ENCODE measurements at regions not wholly inside any gene's neighbourhood (a gene's known extent, or its start where the extent isn't known, plus 50 kb on each side); places are given as distances from the start of the nearest gene placed in this dataset.

- ATAC-seq (no peak), DNase-seq (no peak)
- Histone ChIP-seq H3K9me3 (no peaks in the 10 kb centered on the region), H3K4me1 (ENCODE audit: low read depth) (no peaks in the 10 kb centered on the region), H3K36me3 (ENCODE audit: low read depth) (no peaks in the 10 kb centered on the region), H3K4me3 (no peak overlapping the region)
- intact Hi-C loops (cut with DNase I, micrococcal nuclease): no loop called here
- TF ChIP-seq CTCF (IDR thresholded peaks at IDR 0.05): no peak
Observed at GRCh38 chr1:216958569-216958968, 235.3 kb upstream of the ESRRG start.

- H3K9me3 ChIP-seq: no peaks in the 10 kb centered on the region
- DNase-seq (no peak), ATAC-seq (no peak)
- no peaks in the 10 kb centered on the region for H3K4me1 ChIP-seq (ENCODE audit: low read depth)
- intact Hi-C loops (cut with DNase I, micrococcal nuclease): no loop called here
- H3K4me3 ChIP-seq: no peak overlapping the region
- TF ChIP-seq CTCF (IDR thresholded peaks at IDR 0.05): no peak
- no peaks in the 10 kb centered on the region for H3K36me3 ChIP-seq (ENCODE audit: low read depth)
Observed at GRCh38 chr1:216953495-216953894, 230.3 kb upstream of the ESRRG start.

- no peaks in the 10 kb centered on the region for H3K36me3 ChIP-seq (ENCODE audit: low read depth)
- intact Hi-C loops (cut with DNase I, micrococcal nuclease): no loop called here
- H3K4me1 ChIP-seq (ENCODE audit: low read depth): no peaks in the 10 kb centered on the region
- TF ChIP-seq CTCF (IDR thresholded peaks at IDR 0.05): no peak
- ATAC-seq (no peak), DNase-seq (no peak)
- no peak overlapping the region for H3K4me3 ChIP-seq
- no peaks in the 10 kb centered on the region for H3K9me3 ChIP-seq
Observed at GRCh38 chr1:216952864-216953263, 229.6 kb upstream of the ESRRG start.

- Histone ChIP-seq H3K36me3 (ENCODE audit: low read depth) (no peaks in the 10 kb centered on the region), H3K4me1 (ENCODE audit: low read depth) (no peaks in the 10 kb centered on the region), H3K9me3 (no peaks in the 10 kb centered on the region), H3K4me3 (no peak overlapping the region)
- no peak for TF ChIP-seq CTCF (IDR thresholded peaks at IDR 0.05)
- ATAC-seq (no peak), DNase-seq (no peak)
- intact Hi-C loops (cut with DNase I, micrococcal nuclease): no loop called here
Observed at GRCh38 chr1:216945538-216946080, 222.4 kb upstream of the ESRRG start.

GRCh38 chr1:216944864-216945510, 221.8 kb upstream of the ESRRG start:
- no peak overlapping the region for H3K4me3 ChIP-seq
- no peaks in the 10 kb centered on the region for H3K9me3 ChIP-seq
- intact Hi-C loops (cut with DNase I, micrococcal nuclease): no loop called here
- ATAC-seq (no peak), DNase-seq (no peak)
- H3K36me3 ChIP-seq (ENCODE audit: low read depth): no peaks in the 10 kb centered on the region
- no peaks in the 10 kb centered on the region for H3K4me1 ChIP-seq (ENCODE audit: low read depth)
- no peak for TF ChIP-seq CTCF (IDR thresholded peaks at IDR 0.05)

All from mucosa of descending colon (tissue), 3 donors.